GM13976 (cell line): ENCODE measurements at regions not wholly inside any gene's neighbourhood (a gene's known extent, or its start where the extent isn't known, plus 50 kb on each side); places are given as distances from the start of the nearest gene placed in this dataset.

Experiments
- DNase-seq: peaks from one replicate; pipeline ENCODE4 v3.0.0; 2012; ENCODE audit warnings: low spot score
- CTCF ChIP-seq: IDR thresholded peaks from 2 replicates; pipeline ENCODE4 v1.5.1; 2012; ENCODE audit warnings: borderline replicate concordance, mild to moderate bottlenecking; ENCODE audit not compliant: insufficient read depth; ENCODE audit errors: extremely low read depth, missing control alignments, control extremely low read depth
- in situ Hi-C: fragments of 300-500 bp; cut with MboI; formaldehyde crosslinking; loops from one replicate; pipeline ENCODE4 v1.12.0; 2022; ENCODE audit warnings: low sequenced_read_pairs, mixed read lengths, inconsistent platforms; ENCODE audit not compliant: unreplicated experiment

GRCh38 chr6:102501615-102502014 is 1108.1 kb downstream of the GRIK2 start:
- in situ Hi-C loops: no loop called here
- TF ChIP-seq CTCF: no peak
- no peak for DNase-seq

GRCh38 chr6:102494808-102495207 is 1101.3 kb downstream of the GRIK2 start:
- no peak for TF ChIP-seq CTCF
- DNase-seq: no peak
- in situ Hi-C loops: no loop called here

- no peak for DNase-seq
- no peak for TF ChIP-seq CTCF
- in situ Hi-C loops: no loop called here
These were observed 1100.0 kb downstream of the GRIK2 start for GRCh38 chr6:102493485-102493884.

GRCh38 chr6:102488729-102489128 is 1095.2 kb downstream of the GRIK2 start:
- no peak for DNase-seq
- in situ Hi-C loops: no loop called here

GRCh38 chr6:102485480-102485879 is 1092.0 kb downstream of the GRIK2 start:
- in situ Hi-C loops: no loop called here
- TF ChIP-seq CTCF: no peak
- DNase-seq: no peak

More at GRCh38 chr6:102488729-102489128, 1095.2 kb downstream of the GRIK2 start:
- no peak for TF ChIP-seq CTCF

- in situ Hi-C loops: no loop called here
- no peak for DNase-seq
- no peak for TF ChIP-seq CTCF
These were observed 1080.7 kb downstream of the GRIK2 start for GRCh38 chr6:102474041-102474807.
